ENCODE measurements at regions not wholly inside any gene's neighbourhood (a gene's known extent, or its start where the extent isn't known, plus 50 kb on each side); places are given as distances from the start of the nearest gene placed in this dataset.

GRCh38 chr4:19883841-19884240 is 367.9 kb upstream of the SLIT2 start:
- no peak for DNase-seq

- DNase-seq = no peak
Observed at GRCh38 chr4:19880206-19880605, 371.5 kb upstream of the SLIT2 start.

DNA sequence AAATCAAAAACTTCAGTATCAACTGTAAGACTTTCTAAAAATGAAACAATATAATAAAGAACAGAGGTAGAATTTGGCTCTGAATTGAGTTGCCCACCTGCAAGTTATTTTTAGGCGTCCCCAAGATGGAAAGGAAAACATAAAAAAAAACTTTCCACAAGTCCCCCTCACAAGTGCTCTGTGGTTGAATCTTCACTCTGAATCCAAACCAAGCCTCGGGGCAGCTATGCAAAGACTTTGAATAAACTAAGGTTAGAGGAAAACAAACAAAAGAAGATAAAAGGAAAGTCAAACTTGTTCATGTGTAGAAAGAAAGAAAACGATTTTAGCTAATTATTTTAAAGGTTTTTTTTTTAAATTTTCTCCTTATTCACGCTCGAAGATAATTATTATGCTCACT is 372.4 kb upstream of the SLIT2 start:
- DNase-seq = no peak

DNA sequence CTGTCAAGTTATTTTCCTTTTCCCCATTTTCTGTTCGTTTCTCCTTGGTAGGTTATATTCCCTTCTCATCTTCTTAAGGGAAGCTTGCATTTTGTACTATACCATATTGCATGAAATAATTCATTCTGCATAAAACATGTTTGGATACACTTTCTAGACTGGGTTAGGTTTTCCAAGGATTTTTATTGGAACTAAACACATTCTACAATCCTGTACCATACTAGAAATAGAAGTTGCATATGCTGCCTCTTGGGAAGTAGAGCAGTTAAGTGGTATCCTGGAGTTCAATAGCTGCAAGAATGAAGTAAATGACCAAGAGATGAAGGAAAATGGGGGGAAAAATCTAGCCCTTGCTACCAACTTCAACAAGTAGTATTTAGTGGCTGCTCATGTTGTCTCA is 393.7 kb upstream of the SLIT2 start:
- no peak for DNase-seq

DNA sequence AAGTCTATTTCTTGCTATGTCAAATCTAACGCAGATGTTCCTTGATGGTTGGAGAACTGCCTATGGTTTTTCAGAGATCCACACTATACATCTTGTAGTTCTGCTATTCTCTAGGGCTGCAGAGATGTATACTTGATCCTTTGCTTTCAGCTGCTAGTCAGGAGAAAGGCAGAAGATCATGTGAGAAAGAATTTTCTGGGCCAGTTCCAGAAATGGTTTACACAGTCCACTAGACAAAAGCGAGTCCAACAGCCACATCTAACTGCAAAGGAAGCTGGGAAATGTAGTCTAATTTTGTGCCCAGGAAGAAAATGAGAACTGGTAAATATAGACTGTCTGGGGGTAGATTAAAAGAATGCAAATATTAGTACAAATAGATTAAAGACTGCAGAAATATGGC is 394.3 kb upstream of the SLIT2 start:
- DNase-seq = no peak

DNA sequence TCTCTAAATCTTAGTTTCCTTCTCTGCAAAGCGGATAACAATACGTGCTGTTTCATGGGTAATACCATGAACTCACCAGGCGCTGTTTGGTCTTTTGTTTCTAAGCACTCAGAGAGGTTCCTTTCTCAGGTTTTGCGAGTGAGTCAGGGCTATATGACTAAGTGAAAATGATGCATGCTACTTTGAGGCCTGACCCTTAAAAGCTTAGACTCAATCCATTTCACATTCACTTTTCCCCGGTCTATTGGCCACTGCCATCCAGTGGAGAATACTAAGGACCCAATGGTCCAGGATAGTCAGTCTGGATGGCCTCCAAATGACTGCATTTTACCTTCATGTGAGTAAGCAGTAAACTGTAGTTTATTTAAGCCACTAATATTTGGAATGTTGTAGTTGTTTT is 400.8 kb upstream of the SLIT2 start:
- DNase-seq = no peak

DNA sequence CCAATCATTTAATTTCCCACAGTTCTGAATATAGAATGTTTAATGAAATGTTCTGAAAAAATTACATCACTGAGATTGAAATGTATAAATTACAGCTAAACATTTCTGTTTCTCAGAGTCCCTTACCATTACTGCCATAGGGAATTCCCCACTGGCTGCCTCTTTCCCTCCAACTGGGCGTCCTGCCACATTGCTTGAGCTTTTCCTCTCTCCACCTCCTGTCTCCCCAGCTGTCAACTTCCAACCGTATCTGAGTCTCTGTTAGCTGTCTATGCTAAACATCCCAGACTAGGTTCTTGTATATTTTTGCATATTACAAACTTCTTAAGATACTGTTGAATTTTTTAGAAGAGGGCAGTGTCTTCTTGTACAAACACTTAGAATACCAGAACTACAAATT is 407.3 kb upstream of the SLIT2 start:
- no peak for DNase-seq

GRCh38 chr4:19842471-19842870 is 409.2 kb upstream of the SLIT2 start:
- DNase-seq = no peak

DNA sequence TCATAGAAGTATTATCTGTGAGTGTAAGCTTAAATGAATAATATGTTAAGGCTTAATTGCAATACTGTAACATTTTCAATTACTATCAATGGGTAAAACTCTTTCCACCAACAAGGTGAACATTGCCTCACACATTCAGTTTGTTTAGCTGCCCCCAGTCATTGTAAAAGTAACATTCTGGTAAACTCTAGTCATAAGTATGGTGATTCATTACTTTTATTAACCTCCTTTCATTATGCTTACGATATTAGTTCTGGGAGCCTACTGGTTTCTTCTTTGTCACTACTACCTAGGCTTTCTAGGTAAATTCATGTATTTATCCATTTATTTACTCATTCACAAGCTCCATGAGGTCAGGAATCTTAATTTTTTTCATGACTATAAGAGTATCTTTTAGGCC is 412.8 kb upstream of the SLIT2 start:
- DNase-seq = no peak

- no peak for DNase-seq
Observed at GRCh38 chr4:19835429-19835828, 416.3 kb upstream of the SLIT2 start.

GRCh38 chr4:19832411-19832810 is 419.3 kb upstream of the SLIT2 start:
- no peak for DNase-seq

- no peak for DNase-seq
Observed at GRCh38 chr4:19831644-19832285, 419.9 kb upstream of the SLIT2 start.

GRCh38 chr4:19829101-19829500 is 422.6 kb upstream of the SLIT2 start:
- DNase-seq = no peak

DNA sequence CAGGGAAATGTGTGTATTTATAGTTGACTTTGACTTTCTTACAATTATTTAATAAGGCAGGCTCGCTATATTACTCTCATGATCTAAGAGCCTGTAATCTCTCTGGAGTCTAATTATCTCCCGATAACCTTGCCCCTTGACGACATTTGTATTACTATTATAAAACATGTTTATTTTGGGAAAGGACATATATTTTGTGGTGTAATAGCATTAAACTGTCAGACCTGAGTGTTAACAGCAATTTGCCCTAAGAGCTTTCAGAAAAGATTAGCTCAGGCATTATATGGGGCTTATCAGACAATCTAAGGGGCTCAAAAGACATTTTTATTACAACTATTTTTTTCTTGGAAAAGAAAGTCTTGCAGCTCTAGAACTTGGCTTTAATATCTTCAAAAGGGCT is 427.9 kb upstream of the SLIT2 start:
- DNase-seq = no peak

DNA sequence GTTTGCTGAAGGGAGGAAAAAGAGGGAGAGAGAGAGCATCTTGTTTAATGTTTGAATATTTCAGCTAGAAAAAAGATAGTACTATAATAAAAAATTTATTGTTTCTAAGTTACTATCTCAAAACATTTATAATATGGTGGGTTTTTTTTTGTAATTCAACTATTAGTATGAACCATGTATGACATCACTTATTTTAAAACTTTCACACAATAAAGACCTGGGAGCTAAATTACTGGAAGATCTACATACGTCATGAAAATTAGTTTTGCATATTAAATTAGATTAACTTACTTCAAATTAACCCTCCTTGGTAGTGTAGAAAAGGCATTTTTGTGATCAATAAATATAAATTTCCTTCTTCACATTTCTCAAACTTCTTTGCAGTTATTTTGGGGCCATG is 432.0 kb upstream of the SLIT2 start:
- DNase-seq = no peak

- no peak for DNase-seq
Observed at GRCh38 chr4:19809989-19810388, 441.7 kb upstream of the SLIT2 start.

- DNase-seq = no peak
Observed at GRCh38 chr4:19807505-19807904, 444.2 kb upstream of the SLIT2 start.

GRCh38 chr4:19806865-19807264 is 444.8 kb upstream of the SLIT2 start:
- DNase-seq = no peak

DNA sequence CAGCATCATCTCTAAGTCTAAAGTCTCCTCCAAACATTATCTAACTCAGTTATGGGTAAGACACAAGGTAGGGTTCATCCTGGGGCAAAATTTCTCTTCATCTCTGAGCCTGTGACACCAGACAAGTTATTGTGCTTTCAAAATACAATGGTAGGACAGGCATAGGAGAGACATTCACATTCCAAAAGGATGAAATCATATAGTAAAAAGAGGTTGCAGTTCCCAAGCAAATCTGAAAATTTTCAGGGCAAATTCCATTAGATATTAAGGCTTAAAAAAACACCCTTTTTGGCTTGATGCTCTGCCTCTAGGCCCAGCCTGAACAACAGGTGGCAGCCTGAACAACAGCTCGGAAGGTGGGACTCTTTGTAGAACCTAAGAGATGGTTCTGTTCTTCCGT is 448.3 kb upstream of the SLIT2 start:
- no peak for DNase-seq

- no peak for DNase-seq
Observed at GRCh38 chr4:19793831-19794230, 457.9 kb upstream of the SLIT2 start.

- no peak for DNase-seq
Observed at GRCh38 chr4:19791422-19792123, 460.1 kb upstream of the SLIT2 start.

DNA sequence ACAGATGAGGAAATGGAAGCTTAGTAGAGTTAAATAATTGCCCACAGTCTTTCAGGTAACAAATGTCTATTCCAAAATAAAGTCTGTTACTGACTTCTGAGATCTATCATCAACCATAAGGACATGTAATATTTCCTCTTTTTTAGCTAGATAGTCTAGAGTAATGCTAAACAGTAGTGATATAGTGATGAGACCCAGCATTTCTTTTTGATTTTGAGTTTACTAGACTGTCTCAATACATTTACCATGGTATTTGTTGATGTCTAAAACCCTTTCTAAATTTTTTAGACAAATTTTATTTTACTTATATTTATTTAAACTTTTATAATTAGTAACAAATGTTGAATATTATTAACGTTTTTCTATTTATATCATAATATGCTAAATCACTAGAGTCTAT is 465.1 kb upstream of the SLIT2 start:
- no peak for DNase-seq

GRCh38 chr4:19783667-19784223 is 468.0 kb upstream of the SLIT2 start:
- no peak for DNase-seq

DNA sequence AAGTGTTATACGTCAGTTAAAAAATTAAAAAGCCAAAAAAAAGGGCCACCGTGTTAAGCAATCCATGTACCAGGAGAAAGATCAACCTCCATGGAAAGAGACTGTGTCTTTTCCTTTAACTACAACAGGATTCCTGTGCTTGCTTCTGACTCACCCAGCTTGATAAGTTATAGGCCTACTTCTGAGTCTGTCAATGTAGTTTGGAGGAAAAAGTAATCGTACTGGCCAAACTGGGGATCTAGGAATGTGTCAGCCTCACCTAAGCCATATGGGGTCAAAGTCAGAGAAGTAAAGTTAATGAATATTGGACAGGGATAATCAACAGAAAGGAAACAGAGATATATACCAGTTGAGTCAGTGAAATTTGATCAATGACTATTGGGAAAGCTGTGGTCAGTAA is 470.8 kb upstream of the SLIT2 start:
- DNase-seq = no peak

GRCh38 chr4:19776929-19777328 is 474.8 kb upstream of the SLIT2 start:
- no peak for DNase-seq

Data from activated gamma-delta T cell (primary cell).